ENCODE measurements at regions not wholly inside any gene's neighbourhood (a gene's known extent, or its start where the extent isn't known, plus 50 kb on each side); places are given as distances from the start of the nearest gene placed in this dataset.

DNA sequence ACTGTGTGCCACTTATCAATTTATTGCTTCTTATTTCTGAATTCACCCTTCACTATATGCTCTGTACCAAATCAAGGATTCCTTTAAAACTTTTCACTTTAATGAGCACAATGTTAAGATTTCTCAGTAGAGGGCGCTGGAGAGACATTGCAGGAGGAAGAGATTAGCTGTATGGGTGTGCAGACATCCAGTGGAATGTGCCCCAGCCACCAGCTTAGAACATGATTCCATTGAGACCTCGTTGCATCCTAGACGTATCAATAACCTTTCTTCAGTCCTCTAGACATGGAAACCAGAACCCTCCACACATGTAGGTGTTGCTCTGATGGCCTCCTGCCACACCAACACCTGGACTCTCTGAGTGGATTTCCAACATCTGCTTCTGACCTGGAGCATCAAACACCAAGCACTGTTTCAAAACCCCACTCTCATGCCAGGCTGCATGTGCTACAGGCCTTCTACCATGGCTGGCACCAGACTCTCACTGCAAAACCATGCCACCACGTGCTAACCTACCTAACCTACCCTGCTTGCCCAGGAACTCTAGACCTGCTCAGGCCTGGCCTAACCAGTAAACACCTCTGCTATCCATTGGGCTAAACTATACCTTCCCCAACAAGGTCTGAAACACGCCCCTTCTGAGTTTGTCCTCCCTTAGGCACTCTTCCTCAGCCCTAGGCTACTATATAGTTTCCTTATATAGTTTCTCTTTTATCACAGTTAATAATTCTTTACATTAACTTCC lies 633.2 kb upstream of the PKDCC start:
- no peak for DNase-seq

DNA sequence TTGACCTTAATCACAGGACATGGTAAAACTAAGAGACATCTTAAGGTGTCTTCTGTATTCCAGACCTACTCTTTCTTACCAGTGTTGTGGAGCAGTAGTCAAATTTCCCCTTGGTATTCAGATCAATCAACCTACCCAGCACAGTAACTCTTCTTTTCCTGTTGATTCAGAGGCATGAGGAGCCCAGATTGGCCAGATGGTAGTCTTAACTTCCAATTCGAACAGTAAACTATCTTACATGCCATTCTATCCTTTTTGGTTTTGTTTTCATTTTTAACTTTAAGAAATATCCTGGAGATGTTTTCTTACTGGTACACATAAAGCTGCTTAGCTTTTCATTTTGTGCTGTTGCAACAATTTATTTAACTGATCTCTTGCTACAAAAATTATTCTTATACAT lies 630.3 kb upstream of the PKDCC start:
- DNase-seq, result no peak

DNA sequence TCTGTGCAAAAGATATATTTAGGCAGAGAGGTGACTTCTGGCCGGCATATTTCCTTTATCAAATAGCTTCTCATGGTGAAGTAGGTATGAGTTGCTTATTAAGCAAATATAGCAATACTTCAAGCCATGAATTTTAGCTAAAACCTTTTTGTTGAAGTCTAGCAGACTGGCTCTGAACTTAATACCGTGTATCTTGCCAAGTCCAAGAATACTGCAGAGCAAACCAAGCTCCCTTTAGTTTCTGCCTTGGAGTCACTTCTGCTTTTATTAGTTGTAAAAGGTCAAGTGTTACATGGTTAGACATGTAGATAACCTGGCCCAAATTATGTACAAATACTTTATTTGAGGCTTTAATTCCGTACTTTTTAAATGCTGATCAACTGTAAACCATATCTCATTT lies 627.6 kb upstream of the PKDCC start:
- DNase-seq, result no peak

DNA sequence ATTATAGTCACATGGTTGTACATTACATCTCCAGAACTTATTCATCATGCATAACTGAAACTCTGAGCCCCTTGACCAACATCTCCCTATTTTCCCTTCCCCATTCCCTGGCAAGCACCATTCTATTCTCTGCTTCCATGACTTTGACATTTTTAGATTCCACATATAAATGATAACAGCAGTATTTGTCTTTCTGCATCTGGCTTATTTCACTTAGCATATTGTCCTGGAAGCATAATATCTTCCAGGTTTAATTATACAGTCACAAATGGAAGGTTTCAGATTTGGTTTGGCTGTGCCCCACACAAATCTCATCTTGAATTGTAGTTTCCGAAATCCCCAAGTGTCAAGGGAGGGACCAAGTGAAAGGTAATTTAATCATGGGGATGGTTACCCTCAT lies 626.9 kb upstream of the PKDCC start:
- DNase-seq, result no peak

DNA sequence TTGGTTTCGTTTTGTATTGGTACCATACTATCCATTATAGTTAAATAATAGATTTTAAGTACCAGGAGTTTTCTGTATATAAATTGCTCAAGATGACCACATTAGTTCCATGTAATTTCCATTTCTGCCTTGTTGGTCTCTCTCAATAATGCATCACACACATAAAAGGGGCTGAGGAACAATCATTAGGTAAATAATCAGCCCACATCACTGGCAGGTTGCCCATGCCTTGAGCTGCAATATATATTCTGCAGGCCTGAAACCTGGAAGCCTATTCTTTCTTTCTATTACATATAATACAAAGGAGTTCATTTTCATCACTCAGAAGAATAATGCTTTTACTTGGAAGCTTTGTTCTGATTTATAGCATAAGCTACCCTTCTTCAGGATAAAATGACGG lies 616.1 kb upstream of the PKDCC start:
- no peak for DNase-seq

DNA sequence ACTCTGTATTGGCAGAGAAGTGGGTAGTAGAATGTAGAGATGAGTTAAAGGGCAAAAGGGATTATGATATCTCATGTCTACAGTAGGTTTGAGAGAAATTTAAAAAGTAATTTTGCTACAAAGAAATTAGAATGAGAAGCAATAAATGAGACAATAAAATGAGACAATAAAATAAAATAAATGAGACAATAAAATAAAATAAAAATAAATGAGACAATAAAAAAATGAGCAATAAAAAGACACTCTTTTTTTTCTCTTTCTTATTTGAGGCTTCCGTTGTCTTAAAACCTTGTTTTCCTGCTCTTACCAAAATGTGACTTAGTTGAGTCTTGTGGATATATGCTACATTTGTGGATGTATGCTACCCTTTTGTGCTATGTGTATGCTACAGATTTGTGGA lies 615.4 kb upstream of the PKDCC start:
- DNase-seq, result no peak

DNA sequence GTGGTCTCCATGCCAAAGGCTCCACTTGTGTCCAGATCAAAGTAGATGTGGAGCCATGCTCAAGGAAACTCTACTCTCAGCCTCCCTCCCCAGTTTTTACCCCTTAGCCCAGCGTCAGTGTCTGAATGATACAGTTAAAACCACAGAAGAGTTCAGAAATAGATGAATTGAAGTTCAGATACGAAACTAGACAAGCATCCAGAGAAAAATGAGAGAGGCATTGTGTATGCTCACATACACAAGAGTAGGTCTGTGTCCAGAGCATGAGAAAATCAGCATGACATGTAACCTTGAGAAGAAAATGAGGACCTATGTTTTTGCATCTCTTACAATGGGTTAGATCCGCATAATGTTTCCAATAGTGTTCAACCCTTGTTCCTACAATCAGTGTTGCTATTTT lies 612.8 kb upstream of the PKDCC start:
- no peak for DNase-seq

DNA sequence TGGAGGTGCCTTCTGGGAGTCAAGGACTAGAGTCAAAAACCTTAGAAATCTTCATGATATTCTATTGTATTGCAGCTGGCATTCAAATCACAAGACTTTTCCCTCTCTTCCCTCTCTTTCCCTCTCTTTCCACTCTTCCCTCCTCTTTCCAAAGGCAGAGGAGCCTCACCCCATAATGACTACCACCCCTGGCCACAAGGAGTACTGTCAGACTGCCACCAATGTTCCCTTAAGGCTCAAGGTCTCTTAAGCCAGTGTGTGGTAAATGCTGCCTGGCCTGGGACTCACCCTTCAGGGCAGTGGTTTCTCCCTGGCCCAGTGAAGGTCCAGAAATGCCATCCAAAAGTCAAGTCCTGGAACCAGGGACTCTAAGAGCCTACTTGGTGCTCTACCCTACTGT lies 605.9 kb upstream of the PKDCC start:
- no peak for DNase-seq

DNA sequence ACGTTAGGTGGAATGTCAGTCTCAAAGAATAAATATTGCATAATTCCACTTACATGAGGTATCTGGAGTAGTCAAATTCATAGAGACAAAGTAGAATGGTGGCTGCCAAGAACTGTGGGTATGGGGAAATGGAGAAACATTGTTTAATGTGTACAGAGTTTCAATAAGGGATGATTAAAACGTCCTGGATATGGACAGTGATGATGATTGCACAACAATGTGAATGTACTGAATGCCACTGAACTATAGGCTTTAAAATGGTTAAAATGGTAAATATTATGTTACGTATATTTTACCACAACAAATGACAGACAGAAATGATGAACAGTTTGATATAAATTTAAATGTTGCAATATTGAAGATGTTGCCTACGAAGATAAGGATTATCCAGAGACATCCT lies 602.0 kb upstream of the PKDCC start:
- DNase-seq, result no peak

DNA sequence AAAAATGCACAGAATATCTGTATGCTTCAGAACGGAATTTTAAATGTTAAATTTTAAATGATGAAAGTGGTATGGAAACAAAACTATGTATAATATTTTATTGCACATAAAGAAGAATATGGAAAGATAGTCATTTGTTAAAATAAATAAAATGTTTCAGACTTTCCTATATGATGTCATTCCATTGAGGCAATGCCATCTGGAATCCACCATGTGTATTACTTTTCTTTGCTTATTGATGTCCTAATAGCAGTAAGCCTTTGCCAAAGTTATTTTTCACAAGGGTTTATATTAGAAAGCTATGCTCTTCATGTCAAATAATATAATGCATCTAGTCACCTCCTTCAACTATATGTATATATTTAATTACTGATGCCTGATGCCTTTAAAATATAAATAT lies 601.6 kb upstream of the PKDCC start:
- DNase-seq, result no peak

DNA sequence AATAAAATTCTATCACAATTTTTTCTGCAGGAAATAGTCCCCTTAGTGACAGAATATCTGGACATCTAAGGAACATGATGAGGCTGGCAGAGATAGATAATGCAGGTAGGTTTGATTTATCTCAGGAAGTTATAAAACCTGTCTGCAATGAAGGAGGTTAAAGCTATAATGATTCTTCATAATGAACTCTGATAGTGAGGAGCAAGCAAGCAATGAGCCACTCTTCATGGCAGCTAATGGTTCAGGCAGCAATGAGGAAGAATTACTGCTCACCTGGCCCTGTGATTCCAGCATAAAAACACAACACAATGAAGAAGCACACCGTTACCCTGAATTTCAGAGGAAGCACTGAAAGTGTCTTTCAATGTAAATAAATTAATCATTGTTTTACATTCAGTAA lies 599.6 kb upstream of the PKDCC start:
- DNase-seq, result no peak

DNA sequence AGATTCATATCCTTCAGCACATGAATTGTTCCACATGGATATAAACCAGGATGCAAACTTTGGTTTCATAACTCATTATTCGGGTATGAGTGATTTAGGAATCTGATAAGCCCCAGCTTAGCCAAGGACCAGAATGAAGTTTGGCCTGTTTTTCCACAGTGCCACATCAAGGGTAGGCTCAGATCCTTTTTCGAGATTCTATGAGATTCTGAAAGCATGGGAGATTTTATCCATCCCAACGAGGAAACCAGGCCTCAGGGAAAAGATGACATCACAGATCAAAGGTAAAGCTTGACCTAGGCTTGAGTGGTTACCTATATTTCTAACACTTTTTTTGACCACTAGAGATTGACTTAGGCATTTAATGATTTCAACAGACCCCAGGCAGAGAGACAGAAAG lies 590.8 kb upstream of the PKDCC start:
- no peak for DNase-seq

DNA sequence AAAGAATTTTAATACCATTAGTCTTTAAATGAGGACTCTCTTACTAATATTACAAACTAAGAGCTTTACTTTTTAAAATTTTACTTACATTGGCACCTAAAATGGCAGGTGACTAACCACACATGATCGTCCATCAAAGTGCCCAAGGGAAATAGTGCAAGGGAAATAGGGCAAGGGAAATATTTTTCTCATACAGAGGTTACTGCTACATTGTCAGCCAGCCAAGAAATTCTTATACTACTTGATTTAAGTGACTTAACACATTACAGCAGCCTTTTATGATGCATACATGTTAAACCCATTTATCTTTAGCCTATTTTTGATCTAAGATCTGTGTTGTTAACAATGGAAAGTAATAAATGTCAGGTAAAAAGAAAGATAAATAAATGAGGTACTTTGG lies 587.2 kb upstream of the PKDCC start:
- no peak for DNase-seq

DNA sequence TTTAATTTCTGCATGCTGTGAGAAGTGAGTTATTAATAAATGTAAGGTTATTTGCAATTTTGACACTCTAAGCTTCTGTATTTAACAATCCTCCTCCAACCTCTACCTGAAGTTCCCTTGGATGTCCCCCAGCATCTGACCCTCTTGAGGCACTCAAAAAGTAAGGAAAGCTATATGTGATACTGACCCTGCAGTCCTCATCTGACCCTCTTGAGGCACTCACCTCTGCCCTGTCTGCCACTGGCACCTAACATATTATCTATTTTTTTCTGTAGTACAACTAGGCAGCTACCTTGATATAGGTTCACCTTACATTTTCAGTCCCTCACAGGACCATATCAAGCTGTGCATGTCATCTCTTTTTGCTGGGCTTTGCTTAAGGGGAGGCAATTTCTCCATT lies 583.4 kb upstream of the PKDCC start:
- no peak for DNase-seq

DNA sequence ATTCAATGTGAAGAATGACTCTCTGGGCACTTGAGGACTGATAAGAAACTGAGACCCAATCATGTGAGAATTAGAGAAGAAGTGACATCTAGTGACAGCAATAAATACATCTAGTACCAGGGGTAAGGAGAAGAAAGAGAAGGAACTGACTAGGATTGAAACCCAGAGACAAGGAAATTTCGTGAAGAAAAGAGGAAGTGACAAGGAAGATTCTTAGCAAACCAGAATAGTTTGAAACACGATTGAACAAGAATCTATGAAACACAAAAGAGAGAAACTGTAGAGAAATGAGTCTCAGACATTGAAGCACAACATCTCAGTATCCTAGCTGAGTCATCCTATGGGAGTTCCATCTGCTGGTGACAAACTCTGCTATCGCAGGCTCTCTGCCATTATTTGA lies 571.9 kb upstream of the PKDCC start:
- DNase-seq, result no peak

DNA sequence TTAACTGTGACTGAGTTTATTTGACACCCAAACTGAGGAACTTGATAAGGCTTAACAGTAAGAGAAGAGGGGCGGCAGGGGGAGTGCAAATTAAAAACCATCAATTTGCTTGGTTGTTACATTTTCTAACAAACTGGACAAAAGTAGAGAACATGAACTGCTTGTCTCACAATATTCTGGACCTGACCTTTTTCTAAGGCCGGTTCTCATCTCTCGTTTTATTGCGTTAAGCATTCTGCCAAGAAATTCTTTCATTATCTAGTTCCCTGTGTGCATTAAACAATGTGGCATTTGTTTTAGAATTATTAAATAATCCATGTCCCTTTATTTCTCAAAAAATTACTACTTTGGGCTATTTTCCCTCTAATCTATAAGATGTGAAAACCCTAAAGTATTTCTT lies 565.2 kb upstream of the PKDCC start:
- no peak for DNase-seq

DNA sequence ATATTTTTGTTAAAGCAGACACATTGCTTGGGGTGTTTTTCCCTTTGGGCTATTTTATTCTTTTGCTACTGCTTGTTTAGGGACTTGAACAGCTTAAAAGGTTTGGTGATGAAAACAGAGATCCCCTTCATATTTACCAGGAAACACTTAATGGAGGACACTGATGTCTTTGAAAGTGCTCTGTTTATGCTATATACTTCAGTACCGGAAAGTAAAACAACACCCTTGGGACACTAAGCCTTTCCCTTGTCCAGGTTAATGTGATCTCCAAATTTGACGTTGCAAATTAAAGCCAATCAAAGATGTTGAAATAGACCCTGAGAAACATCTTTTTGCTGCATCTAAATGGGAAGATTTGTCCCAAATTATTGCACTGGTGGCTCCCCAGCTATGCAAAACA lies 564.6 kb upstream of the PKDCC start:
- no peak for DNase-seq

DNA sequence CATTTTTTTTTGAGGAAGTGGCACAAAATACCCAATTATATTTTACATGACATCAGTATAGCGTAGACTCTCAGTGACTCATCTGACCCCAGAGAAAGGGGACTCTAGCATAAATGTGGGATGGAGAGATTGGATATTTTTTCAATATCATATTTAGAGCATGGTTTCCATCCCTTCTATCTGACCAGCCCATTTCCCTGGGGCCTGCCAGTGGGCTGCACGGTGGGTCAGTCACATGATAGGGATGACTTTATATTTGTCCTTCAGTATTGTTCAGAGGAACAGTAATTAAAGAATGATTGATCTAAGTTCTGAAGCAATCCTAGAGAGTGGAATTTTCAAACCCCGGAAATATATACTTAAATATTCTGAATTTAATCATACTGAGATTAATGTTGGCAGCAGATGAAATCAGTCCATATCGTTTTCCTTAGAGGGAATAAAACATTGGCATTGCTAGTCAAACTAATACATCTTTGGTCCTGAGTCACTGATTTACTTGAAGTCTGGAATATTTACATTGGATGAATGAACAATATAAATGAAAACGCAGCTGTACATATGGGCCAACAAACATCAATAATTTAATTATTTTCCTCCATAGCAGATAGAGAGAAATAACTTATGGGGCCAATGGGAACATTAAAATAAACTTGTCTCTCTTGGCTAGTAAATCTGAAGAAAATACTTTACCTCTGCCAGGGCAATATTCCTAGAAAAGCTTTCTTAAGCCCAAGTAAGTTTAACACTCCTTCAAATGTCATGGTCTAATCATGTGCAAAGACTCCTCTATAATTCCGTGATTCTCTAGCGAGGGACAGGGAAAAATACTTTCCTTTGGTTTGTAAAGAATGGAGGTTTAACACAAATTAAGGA lies 563.6 kb upstream of the PKDCC start:
- no peak for DNase-seq

DNA sequence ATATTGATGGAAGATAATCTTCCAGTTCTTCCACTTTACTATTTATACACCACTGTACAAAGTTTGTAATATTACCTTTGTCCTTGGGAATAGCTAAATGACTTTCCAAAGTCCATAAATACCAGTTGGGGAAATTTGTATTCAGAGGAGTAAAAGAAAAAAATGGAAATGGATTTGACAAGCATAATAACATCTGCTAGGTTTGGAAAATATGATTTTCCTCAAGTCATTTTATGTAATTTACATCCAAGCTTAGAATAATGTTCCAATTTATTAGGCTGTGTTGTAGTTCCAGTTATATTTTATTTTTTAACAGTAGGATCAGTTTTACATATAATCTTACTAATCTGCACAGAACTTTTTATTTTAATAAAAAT lies 563.0 kb upstream of the PKDCC start:
- DNase-seq, result no peak

DNA sequence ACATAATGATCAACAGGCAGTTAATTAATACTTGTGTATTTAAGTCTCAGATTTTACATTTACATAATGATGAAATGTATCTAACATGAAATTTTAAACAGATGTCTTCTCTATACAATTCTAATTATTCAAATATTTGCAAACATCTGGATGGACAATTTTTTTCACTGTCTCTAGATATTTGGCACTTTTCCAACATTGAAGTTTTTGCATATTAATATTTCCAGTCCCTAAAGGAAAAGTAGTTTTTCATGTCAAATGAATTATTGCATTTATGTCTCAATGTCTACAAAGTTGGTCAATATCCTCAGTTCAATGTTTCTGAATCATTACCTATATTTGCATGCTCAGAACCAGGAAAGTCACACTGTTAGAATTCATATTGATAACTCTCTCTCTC lies 560.9 kb upstream of the PKDCC start:
- DNase-seq, result no peak

DNA sequence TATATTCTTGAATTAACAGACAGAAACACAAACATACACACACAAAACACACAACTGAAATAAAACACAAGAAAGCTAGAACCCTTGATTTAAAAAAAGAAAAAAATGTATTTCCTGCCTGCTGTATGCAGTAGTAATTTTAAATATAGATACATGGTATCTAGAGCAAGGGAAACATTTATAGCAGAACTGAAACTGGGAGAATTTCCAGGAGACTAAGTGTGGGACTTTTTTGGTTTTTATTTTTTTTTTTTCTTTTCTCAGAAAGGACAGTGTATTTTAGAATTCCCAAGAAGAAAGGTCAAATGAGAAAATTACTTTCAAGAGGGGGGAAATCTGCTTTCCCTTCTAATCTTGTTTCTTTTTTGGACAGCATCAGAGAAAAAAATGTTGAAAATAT lies 558.9 kb upstream of the PKDCC start:
- DNase-seq, result no peak

DNA sequence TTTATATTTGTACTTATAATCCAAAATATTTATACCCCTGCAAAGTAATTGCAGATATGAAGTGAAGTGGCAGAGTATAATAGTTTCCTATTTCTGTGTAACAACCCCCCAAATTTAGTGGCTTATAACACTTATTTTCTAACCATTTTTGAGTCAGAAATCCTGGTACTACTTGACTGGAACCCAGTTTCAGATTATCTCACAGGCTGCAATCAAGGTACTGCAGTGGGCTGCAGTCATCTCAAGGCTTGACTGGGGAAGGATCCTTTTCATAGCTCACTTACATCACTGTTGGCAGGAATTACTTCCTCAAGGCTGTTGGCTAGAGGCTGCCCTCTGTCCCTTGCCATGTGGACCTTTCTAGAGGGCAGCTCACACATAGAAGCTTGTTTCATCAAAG lies 558.2 kb upstream of the PKDCC start:
- no peak for DNase-seq

DNA sequence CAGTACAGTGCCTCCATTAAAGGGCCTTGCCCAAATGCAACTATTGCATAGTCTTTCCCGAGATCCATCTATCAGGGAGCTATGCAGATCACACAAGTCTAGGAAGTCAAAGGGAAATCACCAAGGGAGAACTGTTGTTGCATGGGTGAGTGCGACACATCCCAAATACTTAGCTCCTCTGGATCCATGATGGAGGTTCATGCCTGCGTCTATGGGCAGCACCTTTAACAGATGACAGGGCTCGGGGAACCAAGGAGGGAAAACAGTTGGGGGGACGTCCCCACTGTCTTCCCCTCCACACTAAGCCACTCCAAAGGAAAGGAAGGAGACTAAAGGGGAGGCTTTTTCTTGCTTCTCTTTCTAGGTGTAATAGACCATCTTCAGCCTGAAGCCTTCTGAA lies 552.8 kb upstream of the PKDCC start:
- DNase-seq, result no peak

DNA sequence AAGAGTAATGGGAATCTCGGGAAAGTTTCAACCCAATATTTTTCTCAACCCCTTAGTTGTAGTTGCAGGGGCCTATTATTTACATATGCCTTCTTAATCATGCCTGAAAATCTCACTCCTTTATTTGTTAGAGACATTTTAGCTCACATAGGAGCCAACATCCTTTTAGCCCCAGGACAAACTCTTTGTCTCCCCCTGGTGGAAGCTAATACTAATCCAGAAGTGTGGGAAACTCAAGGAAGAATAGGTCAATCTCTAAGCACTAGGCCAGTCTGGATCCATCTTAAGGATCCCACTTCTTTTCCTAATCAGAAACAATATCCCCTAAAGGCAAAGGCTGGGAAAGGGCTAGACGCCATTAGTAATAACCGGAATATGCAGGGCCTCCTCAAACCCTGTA lies 550.9 kb upstream of the PKDCC start:
- no peak for DNase-seq

DNA sequence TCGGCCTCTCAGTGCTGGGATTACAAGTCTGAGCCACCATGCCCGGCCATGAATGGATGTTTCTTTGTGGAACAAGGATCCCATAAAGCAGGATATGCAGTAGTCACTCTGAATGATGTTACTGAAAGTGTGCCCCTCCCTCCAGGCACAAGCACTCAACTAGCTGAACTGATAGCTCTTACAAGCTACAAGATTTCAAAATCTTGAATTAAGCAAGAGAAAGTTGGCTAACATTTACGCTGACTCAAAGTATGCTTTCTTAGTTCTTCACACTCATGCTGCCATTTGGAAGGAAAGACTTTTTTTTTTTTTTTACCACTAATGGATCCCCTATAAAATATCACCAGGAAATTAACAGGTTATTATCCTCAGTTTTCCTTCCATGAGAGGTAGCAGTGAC lies 549.0 kb upstream of the PKDCC start:
- DNase-seq, result no peak
